Panc1 (cell line): ENCODE measurements at regions not wholly inside any gene's neighbourhood (a gene's known extent, or its start where the extent isn't known, plus 50 kb on each side); places are given as distances from the start of the nearest gene placed in this dataset.

Experiments used
- ATAC-seq: fragments of 200-7000 bp; cut with Tn5 transposase; 2 replicates; pipeline ENCODE4 v1.9.1; 2020; ENCODE audit warnings: mild to moderate bottlenecking, moderate library complexity
- BruUV-seq: library from RNA; stranded (reverse); fragments of 400-500 nt; replicated peaks from 2 replicates; lab custom pipeline; 2021; lab: Mats Ljungman, UMichigan
- CTCF ChIA-PET: fragments of 300-600 bp; sonication (Branson Sonifier 250); formaldehyde crosslinking; loops from one replicate; lab custom pipeline; 2022; ENCODE audit warnings: antibody characterized with exemption; lab: Charles Lee
- POLR2A ChIA-PET: fragments of 300-600 bp; sonication (Branson Sonifier 250); formaldehyde crosslinking; loops from one replicate; lab custom pipeline; 2022; ENCODE audit warnings: antibody characterized with exemption; lab: Charles Lee
- DNase-seq: peaks from one replicate; pipeline ENCODE4 v3.0.0-alpha.2; 2010; ENCODE audit warnings: low read depth, low spot score
- H3K27ac ChIP-seq: 2 replicates; pipeline ENCODE4 v1.5.1; 2011; ENCODE audit warnings: mild to moderate bottlenecking, low read length, inconsistent platforms
- H3K27me3 ChIP-seq: fragments of 200-500 bp; sonication (Bioruptor generic); 2 replicates; pipeline ENCODE4 v1.6.0; 2014; ENCODE audit warnings: low read length, inconsistent platforms; ENCODE audit not compliant: control insufficient read depth, insufficient read depth
- H3K36me3 ChIP-seq: fragments of 200-500 bp; sonication (Bioruptor generic); 2 replicates; pipeline ENCODE4 v1.5.1; 2014; ENCODE audit warnings: inconsistent platforms, mild to moderate bottlenecking, low read length, moderate library complexity; ENCODE audit not compliant: control insufficient read depth, insufficient read depth
- H3K4me1 ChIP-seq: 2 replicates; pipeline ENCODE4 v1.5.1; 2011; ENCODE audit warnings: inconsistent platforms, mild to moderate bottlenecking, low read length, moderate library complexity; ENCODE audit not compliant: control insufficient read depth, insufficient read depth
- H3K4me3 ChIP-seq, 2 experiments: 2 replicates each; pipeline ENCODE4 v1.5.1; 2011 to 2012; ENCODE audit warnings: low read depth in 2 of 2, low read length in 2 of 2, mild to moderate bottlenecking in 2 of 2, inconsistent platforms in 1 of 2, moderate library complexity in 1 of 2
- H3K9me3 ChIP-seq: fragments of 200-500 bp; sonication (Bioruptor generic); 2 replicates; pipeline ENCODE4 v1.5.1; 2014; ENCODE audit warnings: low read depth, mild to moderate bottlenecking, inconsistent platforms, low read length, moderate library complexity; ENCODE audit not compliant: control insufficient read depth, insufficient read depth
- POLR2AphosphoS5 ChIP-seq: IDR thresholded peaks from 2 replicates; pipeline ENCODE4 v1.6.1; 2012; ENCODE audit warnings: mild to moderate bottlenecking, low read depth, low read length, moderate library complexity
- SIN3A ChIP-seq: IDR thresholded peaks from 2 replicates; pipeline ENCODE4 v1.6.1; 2012; ENCODE audit warnings: low read depth, mild to moderate bottlenecking, low read length, moderate library complexity, borderline replicate concordance; ENCODE audit not compliant: insufficient read depth
- TCF7L2 ChIP-seq: IDR thresholded peaks from 2 replicates; pipeline ENCODE4 v1.6.1; 2011; ENCODE audit warnings: mild to moderate bottlenecking, low read depth, low read length, inconsistent platforms
- in situ Hi-C: cut with HindIII; loops from 2 replicates; pipeline ENCODE4 v1.10.0; 2016; ENCODE audit warnings: low sequenced_read_pairs, low pct_unique_long_range_greater_than_20kb
- intact Hi-C: fragments of 100-400 bp; cut with micrococcal nuclease; formaldehyde crosslinking; loops from one replicate; pipeline ENCODE4 v1.10.0; 2022; ENCODE audit not compliant: unreplicated experiment
- TF ChIP-seq, protein P1 (sequence below): fragments of 450-650 bp; IDR thresholded peaks from 2 replicates; pipeline ENCODE4 v1.5.1; 2017; ENCODE audit warnings: mild to moderate bottlenecking
- TF ChIP-seq, protein P2 (sequence below), 2 experiments: IDR thresholded peaks; 2 replicates each; pipeline ENCODE4 v1.6.1; 2011 to 2012; ENCODE audit warnings: low read depth in 2 of 2, control low read depth in 1 of 2, low read length in 1 of 2, mild to moderate bottlenecking in 1 of 2, moderate library complexity in 1 of 2; ENCODE audit not compliant: insufficient read depth in 1 of 2

DNA sequence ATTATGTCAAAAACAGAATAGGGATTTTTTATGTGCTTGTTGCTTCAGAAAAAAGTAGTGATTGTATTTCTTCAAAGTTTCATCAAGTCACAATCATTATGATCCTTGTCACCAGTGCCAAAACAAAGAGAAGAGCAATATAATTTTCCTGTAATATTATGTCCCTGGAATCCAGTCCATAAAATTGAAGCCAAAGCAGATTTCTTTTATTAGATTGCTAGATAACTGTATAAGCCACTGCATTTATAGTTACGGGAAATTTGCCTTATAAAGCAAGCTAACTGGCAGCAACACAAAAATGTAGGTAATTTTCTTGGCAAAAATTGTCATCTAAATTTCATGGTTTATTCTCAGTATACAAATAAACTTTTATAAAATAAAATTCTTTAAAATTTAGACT is 296.1 kb upstream of the ANKRD50 start:
- Histone ChIP-seq H3K27me3 (no peaks in the 10 kb centered on the region), H3K36me3 (no peaks in the 10 kb centered on the region), H3K4me1 (no peaks in the 10 kb centered on the region), H3K27ac (no peak overlapping the region), H3K9me3 (no peaks in the 10 kb centered on the region), H3K4me3 (no peak overlapping the region)
- BruUV-seq = no TSS peak
- DNase-seq (no peak), ATAC-seq (no peak)
- ChIA-PET CTCF (no interaction called here), POLR2A (no interaction called here)
- intact Hi-C loops = no loop called here
- in situ Hi-C loops = no loop called here
- TF ChIP-seq SIN3A = no peak
- no peak for TF ChIP-seq TCF7L2
- no peak for TF ChIP-seq POLR2AphosphoS5
- TF ChIP-seq, protein P1, sequence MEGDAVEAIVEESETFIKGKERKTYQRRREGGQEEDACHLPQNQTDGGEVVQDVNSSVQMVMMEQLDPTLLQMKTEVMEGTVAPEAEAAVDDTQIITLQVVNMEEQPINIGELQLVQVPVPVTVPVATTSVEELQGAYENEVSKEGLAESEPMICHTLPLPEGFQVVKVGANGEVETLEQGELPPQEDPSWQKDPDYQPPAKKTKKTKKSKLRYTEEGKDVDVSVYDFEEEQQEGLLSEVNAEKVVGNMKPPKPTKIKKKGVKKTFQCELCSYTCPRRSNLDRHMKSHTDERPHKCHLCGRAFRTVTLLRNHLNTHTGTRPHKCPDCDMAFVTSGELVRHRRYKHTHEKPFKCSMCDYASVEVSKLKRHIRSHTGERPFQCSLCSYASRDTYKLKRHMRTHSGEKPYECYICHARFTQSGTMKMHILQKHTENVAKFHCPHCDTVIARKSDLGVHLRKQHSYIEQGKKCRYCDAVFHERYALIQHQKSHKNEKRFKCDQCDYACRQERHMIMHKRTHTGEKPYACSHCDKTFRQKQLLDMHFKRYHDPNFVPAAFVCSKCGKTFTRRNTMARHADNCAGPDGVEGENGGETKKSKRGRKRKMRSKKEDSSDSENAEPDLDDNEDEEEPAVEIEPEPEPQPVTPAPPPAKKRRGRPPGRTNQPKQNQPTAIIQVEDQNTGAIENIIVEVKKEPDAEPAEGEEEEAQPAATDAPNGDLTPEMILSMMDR = no peak
- TF ChIP-seq, protein P2, sequence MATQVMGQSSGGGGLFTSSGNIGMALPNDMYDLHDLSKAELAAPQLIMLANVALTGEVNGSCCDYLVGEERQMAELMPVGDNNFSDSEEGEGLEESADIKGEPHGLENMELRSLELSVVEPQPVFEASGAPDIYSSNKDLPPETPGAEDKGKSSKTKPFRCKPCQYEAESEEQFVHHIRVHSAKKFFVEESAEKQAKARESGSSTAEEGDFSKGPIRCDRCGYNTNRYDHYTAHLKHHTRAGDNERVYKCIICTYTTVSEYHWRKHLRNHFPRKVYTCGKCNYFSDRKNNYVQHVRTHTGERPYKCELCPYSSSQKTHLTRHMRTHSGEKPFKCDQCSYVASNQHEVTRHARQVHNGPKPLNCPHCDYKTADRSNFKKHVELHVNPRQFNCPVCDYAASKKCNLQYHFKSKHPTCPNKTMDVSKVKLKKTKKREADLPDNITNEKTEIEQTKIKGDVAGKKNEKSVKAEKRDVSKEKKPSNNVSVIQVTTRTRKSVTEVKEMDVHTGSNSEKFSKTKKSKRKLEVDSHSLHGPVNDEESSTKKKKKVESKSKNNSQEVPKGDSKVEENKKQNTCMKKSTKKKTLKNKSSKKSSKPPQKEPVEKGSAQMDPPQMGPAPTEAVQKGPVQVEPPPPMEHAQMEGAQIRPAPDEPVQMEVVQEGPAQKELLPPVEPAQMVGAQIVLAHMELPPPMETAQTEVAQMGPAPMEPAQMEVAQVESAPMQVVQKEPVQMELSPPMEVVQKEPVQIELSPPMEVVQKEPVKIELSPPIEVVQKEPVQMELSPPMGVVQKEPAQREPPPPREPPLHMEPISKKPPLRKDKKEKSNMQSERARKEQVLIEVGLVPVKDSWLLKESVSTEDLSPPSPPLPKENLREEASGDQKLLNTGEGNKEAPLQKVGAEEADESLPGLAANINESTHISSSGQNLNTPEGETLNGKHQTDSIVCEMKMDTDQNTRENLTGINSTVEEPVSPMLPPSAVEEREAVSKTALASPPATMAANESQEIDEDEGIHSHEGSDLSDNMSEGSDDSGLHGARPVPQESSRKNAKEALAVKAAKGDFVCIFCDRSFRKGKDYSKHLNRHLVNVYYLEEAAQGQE (IDR thresholded peaks at IDR 0.05; ENCODE audit: insufficient read depth in 1 of 2, low read depth in 2 of 2, low read length in 1 of 2) = no peak

DNA sequence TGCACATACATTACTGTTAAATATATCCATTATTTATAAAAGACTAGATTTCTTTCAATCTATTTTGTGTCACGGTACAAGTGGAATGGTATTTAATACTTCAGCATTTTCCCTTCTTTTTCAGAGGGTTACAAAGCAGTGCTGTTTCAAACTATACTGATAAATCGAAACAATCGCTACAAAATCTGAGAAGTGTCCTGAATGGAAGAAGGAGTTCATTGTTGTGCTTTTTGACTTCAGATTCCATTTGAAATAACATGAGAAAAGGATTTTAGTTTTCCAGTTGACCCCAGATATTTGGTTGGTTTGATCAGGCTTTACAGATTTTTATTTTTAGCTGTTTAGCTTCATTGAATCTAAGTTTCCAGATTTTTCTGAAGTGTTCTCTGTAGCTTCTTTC is 292.1 kb upstream of the ANKRD50 start:
- no peak for DNase-seq
- ChIA-PET POLR2A (no interaction called here), CTCF (no interaction called here)
- intact Hi-C loops = no loop called here
- no peaks in the 10 kb centered on the region for H3K4me1 ChIP-seq
- H3K9me3 ChIP-seq = no peaks in the 10 kb centered on the region
- H3K4me3 ChIP-seq = no peak overlapping the region
- ATAC-seq = no peak
- in situ Hi-C loops = no loop called here
- no TSS peak for BruUV-seq
- H3K36me3 ChIP-seq = no peaks in the 10 kb centered on the region
- TF ChIP-seq POLR2AphosphoS5 = no peak
- TF ChIP-seq, protein P1 = no peak
- TF ChIP-seq SIN3A = no peak
- TF ChIP-seq, protein P2 (IDR thresholded peaks at IDR 0.05; ENCODE audit: insufficient read depth in 1 of 2, low read depth in 2 of 2, low read length in 1 of 2) = no peak
- TF ChIP-seq TCF7L2 = no peak
- H3K27ac ChIP-seq = no peak overlapping the region
- no peaks in the 10 kb centered on the region for H3K27me3 ChIP-seq
